ENCODE measurements at regions not wholly inside any gene's neighbourhood (a gene's known extent, or its start where the extent isn't known, plus 50 kb on each side); places are given as distances from the start of the nearest gene placed in this dataset.

GRCh38 chr14:98689951-98690350, 582.0 kb downstream of the BCL11B start:
- Histone ChIP-seq H3K27ac (ENCODE audit: low read length) (no peak overlapping the region), H3K4me3 (ENCODE audit: low read length) (no peak overlapping the region), H3K27me3 (ENCODE audit: control insufficient read depth, insufficient read depth, low read length) (no peaks in the 10 kb centered on the region), H3K9me3 (ENCODE audit: control insufficient read depth, insufficient read depth, low read length) (no peaks in the 10 kb centered on the region), H3K36me3 (ENCODE audit: control insufficient read depth, insufficient read depth, low read length) (no peaks in the 10 kb centered on the region), H3K4me1 (ENCODE audit: control insufficient read depth, insufficient read depth, low read length) (no peaks in the 10 kb centered on the region)
- WGBS (ENCODE audit: insufficient coverage): 73% methylated on average over 3 of the region's 3 CpGs
- no peak for TF ChIP-seq CTCF (IDR thresholded peaks at IDR 0.05)
- ATAC-seq (no peak), DNase-seq (no peak)
- Mint-ChIP-seq H3K4me1 (no peaks in the 10 kb centered on the region), H3K27me3 (ENCODE audit: low read depth in 2 of 2) (peaks cover 0 to 3% of the 10 kb centered on the region in 2 donors), H3K36me3 (no peaks in the 10 kb centered on the region), H3K9me3 (no peaks in the 10 kb centered on the region), H3K4me3 (no peak overlapping the region), H3K27ac (no peak overlapping the region)
- intact Hi-C loops (cut with micrococcal nuclease): no loop called here

DNA sequence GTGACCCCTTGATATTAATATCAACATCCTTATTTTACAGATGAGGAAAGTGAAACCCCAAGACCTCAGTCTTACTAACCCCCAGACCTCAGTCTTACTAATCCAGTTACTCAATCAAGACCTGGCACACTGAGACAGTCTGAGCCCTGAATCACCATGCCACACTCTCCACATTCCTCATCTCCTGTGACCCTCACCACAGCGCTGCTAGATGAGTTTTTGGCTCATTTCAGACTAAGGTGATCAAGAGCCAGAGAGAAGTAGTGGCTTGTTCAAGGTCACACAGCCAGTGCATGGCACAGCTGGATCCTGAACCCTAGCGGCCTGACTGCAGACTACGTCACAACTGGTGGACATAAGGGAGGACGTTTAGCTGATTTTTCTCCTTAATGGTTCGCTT, 579.2 kb downstream of the BCL11B start:
- Mint-ChIP-seq H3K27me3 (ENCODE audit: low read depth in 2 of 2) (peaks cover 0 to 3% of the 10 kb centered on the region in 2 donors), H3K27ac (no peak overlapping the region), H3K9me3 (peaks cover 5 to 7% of the 10 kb centered on the region in 2 donors), H3K36me3 (peaks cover 6% of the 10 kb centered on the region), H3K4me1 (no peaks in the 10 kb centered on the region), H3K4me3 (no peak overlapping the region)
- no peak overlapping the region for H3K27ac ChIP-seq (ENCODE audit: low read length)
- DNase-seq (no peak), ATAC-seq (no peak)
- 81% methylated on average over 5 of the region's 5 CpGs for WGBS (ENCODE audit: insufficient coverage)
- no peaks in the 10 kb centered on the region for H3K4me1 ChIP-seq (ENCODE audit: control insufficient read depth, insufficient read depth, low read length)
- no peaks in the 10 kb centered on the region for H3K27me3 ChIP-seq (ENCODE audit: control insufficient read depth, insufficient read depth, low read length)
- H3K4me3 ChIP-seq (ENCODE audit: low read length): no peak overlapping the region
- no peaks in the 10 kb centered on the region for H3K36me3 ChIP-seq (ENCODE audit: control insufficient read depth, insufficient read depth, low read length)
- intact Hi-C loops (cut with micrococcal nuclease): no loop called here
- peaks cover 9% of the 10 kb centered on the region for H3K9me3 ChIP-seq (ENCODE audit: control insufficient read depth, insufficient read depth, low read length)
- TF ChIP-seq CTCF (IDR thresholded peaks at IDR 0.05): no peak

DNA sequence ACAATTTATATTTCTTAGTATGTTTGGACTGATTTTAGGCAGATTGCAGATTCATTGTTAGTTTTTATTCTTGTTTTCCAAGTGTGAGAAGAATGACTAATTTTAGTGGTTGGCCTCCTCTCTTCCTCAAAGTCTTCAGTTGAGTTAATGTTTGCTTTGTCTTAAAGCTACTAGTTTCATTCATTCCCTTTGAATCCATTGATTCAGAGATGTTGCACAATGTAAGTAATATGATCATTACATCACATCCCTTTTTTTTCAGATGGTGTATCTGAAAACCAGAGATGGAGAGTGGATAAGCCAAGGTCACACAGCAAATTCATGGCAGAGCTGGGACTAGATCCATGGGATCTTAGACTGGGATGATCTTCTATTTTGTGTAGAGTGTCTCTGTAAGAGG, 577.5 kb downstream of the BCL11B start:
- no peak for ATAC-seq
- intact Hi-C loops (cut with micrococcal nuclease): no loop called here
- Histone ChIP-seq H3K36me3 (ENCODE audit: control insufficient read depth, insufficient read depth, low read length) (no peaks in the 10 kb centered on the region), H3K4me1 (ENCODE audit: control insufficient read depth, insufficient read depth, low read length) (no peaks in the 10 kb centered on the region), H3K27me3 (ENCODE audit: control insufficient read depth, insufficient read depth, low read length) (no peaks in the 10 kb centered on the region), H3K4me3 (ENCODE audit: low read length) (no peak overlapping the region), H3K9me3 (ENCODE audit: control insufficient read depth, insufficient read depth, low read length) (peaks cover 9% of the 10 kb centered on the region), H3K27ac (ENCODE audit: low read length) (no peak overlapping the region)
- no peaks in the 10 kb centered on the region for H3K4me1 Mint-ChIP-seq
- peaks cover 6% of the 10 kb centered on the region for H3K36me3 Mint-ChIP-seq
- H3K4me3 Mint-ChIP-seq: no peak overlapping the region
- DNase-seq: no peak
- H3K9me3 Mint-ChIP-seq: peaks cover 5 to 7% of the 10 kb centered on the region in 2 donors
- H3K27ac Mint-ChIP-seq: no peak overlapping the region
- peaks cover 0 to 3% of the 10 kb centered on the region in 2 donors for H3K27me3 Mint-ChIP-seq (ENCODE audit: low read depth in 2 of 2)
- TF ChIP-seq CTCF (IDR thresholded peaks at IDR 0.05): no peak

GRCh38 chr14:98695809-98696208, 576.2 kb downstream of the BCL11B start:
- peaks cover 9% of the 10 kb centered on the region for H3K9me3 ChIP-seq (ENCODE audit: control insufficient read depth, insufficient read depth, low read length)
- H3K27ac ChIP-seq (ENCODE audit: low read length): no peak overlapping the region
- no peaks in the 10 kb centered on the region for H3K36me3 ChIP-seq (ENCODE audit: control insufficient read depth, insufficient read depth, low read length)
- ATAC-seq: no peak
- Mint-ChIP-seq H3K9me3 (peaks cover 5 to 7% of the 10 kb centered on the region in 2 donors), H3K27me3 (ENCODE audit: low read depth in 2 of 2) (peaks cover 0 to 3% of the 10 kb centered on the region in 2 donors), H3K4me1 (no peaks in the 10 kb centered on the region), H3K36me3 (peaks cover 6% of the 10 kb centered on the region), H3K4me3 (no peak overlapping the region), H3K27ac (no peak overlapping the region)
- H3K4me3 ChIP-seq (ENCODE audit: low read length): no peak overlapping the region
- WGBS (ENCODE audit: insufficient coverage): 100% methylated on average over 1 of the region's 1 CpG
- no peak for TF ChIP-seq CTCF (IDR thresholded peaks at IDR 0.05)
- no peaks in the 10 kb centered on the region for H3K27me3 ChIP-seq (ENCODE audit: control insufficient read depth, insufficient read depth, low read length)
- intact Hi-C loops (cut with micrococcal nuclease): no loop called here
- DNase-seq: no peak
- no peaks in the 10 kb centered on the region for H3K4me1 ChIP-seq (ENCODE audit: control insufficient read depth, insufficient read depth, low read length)
